HG03378 (cell line): ENCODE measurements at regions not wholly inside any gene's neighbourhood (a gene's known extent, or its start where the extent isn't known, plus 50 kb on each side); places are given as distances from the start of the nearest gene placed in this dataset.

Source experiments
- ATAC-seq: cut with Tn5 transposase; IDR thresholded peaks from one replicate; pipeline ENCODE4 v1.9.1; 2021; ENCODE audit warnings: mild to moderate bottlenecking, moderate library complexity; ENCODE audit not compliant: unreplicated experiment

DNA sequence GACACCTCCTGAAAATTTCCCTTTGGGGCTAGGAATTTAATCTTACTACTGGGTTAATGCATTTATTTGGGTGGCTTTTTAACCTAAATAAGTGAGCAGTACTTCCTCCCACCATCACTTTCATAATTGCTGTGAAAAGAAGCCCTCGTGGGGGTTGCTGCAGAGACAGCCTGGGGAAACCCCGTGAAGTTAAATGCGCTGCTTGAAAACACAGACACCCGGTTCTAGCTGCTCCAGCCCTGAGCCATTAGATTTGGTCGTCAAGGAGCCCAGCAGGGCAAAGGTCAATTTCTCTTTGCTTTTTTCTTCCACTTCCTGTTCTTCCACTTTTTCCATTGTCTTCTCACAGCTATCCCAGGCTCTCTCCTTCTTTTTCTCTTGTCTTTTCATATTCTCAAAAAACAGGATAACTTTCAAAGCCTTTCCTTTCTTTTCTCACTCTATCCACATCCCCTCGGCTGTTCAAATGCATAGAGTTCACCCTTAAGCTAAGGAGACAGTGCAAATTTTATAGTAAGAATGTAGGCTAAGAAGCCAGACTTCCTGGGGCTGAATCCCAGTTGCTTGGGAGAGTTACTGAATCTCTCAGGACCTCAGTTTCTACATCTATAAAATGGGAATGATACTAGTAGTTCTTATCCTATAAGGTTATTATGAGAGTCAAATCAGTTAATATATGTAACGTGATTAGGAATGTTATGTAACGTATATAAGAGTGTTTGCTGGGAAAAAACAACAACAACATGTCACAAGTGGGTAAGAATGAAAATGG is 91.5 kb upstream of the ZNF827 start:
- peak; percentile 86 for ATAC-seq

DNA sequence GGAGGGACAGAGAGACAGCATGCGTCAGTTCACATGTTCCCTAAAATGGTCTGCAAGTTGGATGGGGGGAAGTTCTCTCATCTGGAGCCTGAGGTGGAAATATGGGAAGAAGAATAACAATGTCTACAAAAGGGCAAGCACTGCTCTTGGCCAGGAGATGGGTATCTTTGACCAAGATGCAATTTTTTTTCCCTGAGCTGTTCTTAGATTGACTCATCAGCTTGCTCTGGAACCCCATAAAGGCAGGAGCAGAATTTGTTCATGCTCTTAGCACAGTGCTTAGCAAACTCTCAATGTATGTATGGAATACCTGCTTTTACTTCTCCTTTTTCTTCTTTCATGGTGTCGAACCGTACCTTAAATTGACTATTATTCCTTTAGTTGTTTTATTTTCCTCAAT is 90.5 kb upstream of the ZNF827 start:
- ATAC-seq = peak; percentile 42

DNA sequence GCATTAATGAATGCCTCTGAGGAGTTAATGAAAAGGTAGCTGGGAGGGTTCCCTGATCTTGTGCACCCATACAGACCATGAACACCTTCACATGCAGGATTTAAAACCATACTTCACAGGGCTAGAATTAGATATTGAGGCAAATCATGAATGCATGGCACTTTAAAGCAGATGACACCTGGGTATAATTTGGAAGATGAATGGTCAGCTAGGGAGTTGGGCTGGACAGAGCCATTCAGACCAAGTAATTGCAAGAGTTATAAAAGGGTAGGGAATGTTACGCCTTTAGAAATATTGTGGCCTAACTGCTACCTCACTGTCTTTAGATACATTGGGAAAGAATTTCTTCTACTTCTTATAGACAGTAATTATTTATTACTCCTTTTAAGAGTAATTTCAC is 89.1 kb upstream of the ZNF827 start:
- ATAC-seq = no peak

DNA sequence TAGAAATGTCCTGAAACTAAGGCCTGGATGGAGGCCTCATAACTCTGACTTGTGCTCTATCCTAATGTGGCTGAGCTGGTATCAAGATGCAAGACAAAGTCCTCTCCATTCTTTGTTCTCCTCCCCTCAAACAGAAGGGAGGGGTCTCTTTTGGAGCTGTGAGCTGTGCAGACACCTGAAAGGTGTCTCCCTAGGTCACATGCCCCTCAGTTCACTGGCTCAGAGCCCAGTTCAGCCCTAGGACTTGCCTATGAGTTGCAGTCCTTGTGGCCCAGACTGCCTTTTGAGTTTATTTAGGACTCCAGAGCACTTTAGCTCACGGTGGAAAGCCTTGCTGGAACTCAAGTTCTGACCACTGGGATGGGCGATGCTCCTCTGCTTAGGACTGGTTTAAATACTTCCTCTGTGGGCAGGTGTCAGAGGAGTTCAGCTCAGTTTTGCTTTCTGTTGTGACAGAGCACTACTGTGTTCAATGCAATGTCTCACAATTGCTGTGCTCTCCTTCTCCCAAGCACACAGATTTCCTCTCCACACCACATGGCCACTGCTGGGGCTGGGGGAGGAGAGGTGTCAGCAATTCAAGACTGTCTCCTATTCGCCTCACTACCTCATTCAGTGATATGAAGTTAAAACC is 84.8 kb upstream of the ZNF827 start:
- peak; percentile 97 for ATAC-seq

DNA sequence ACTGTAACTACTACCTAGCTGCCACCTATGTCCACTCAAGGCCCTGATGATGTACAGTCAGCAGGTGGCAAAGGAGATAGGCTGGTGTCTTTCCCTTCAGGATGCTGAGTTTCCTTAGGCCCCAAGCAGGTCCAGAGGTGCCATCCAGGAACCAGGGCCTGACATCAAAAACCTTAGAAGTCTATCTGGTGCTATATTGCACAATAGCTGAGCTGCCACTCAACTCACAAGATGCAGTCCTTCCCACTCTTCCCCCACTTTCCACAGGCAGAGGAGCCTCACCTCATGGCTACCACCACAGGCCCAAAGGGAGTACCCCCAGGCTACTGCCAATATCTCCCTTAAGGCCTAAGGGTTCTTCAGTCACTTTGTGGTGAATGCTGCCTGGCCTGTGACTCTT is 83.9 kb upstream of the ZNF827 start:
- ATAC-seq = no peak

DNA sequence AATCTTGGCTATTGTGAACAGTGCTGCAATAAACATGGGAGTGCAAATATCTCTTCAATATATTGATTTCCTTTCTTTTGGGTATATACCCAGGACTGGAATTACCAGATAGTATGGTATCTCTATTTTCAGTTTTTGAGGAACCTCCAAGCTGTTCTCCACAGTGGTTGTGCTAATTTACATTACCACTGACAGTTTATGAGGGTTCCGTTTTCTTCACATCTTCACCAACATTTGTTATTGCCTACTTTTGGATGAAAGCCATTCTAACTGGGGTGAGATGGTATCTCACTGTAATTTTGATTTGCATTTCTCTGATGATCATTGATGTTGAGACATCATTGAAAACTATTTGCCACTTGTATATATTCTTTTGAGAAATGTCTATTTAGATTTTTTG is 79.6 kb upstream of the ZNF827 start:
- ATAC-seq = no peak

DNA sequence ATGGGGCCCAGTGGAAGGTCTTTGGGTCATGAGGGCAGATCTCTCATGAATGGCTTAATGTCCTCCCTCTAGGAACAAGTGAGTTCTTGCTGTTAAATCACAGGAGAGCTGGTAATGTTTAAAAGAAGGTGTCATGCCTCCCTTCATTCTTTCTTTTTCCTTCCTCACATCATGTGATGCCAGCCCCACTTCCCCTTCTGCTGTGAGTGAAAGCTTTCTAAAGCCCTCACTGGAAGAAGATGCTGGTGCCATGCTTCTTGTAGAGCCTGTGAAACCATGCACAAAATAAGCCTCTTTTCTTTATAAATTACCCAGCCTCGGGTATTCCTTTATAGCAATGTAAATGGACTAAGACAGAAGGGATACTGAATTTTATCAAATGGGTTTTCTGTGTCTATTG is 66.1 kb upstream of the ZNF827 start:
- no peak for ATAC-seq

DNA sequence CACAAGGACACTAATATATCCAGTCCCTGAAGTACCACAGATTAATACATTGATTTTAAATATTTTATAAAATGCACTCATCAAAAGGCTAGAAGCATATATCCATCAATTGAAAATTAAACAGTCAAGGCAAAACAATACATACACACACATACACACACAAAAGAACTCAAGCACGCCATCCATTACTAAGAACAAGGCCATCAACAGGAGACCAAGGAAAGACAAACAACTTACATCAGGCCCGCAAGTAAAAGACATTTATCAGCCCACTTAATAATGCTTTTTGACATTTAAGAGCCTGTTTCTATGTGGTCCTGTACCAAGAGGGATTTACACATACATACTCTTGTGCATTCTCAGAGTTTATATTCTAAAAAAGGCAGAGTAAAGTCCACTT is 50.0 kb upstream of the ZNF827 start:
- ATAC-seq = no peak
